MM.1S (cell line): ENCODE measurements at regions not wholly inside any gene's neighbourhood (a gene's known extent, or its start where the extent isn't known, plus 50 kb on each side); places are given as distances from the start of the nearest gene placed in this dataset.
"Not testable (repeated sequence)": the region's sequence is repeated elsewhere in the genome, so short reads cannot be mapped to it uniquely, and the experiment has no call there.

Experiments used
- DNase-seq: peaks from one replicate; pipeline ENCODE4 v3.0.0-alpha.2; 2015
- H2AFZ ChIP-seq: fragments of 300-600 bp; sonication (generic); 2 replicates; pipeline ENCODE4 v1.6.0; 2016; ENCODE audit warnings: antibody characterized with exemption, low read length
- H3F3A ChIP-seq: fragments of 300-600 bp; sonication (generic); 2 replicates; pipeline ENCODE4 v1.6.1; 2016; ENCODE audit warnings: mild to moderate bottlenecking, antibody characterized with exemption, low read length, moderate library complexity, mixed read lengths; ENCODE audit not compliant: insufficient read depth
- H3K27ac ChIP-seq: fragments of 300-600 bp; sonication (generic); 2 replicates; pipeline ENCODE4 v1.5.1; 2016; ENCODE audit warnings: mild to moderate bottlenecking, low read length
- H3K27me3 ChIP-seq: fragments of 300-600 bp; sonication (generic); replicated peaks from 2 replicates; pipeline ENCODE4 v1.6.0; 2016; ENCODE audit warnings: low read length; ENCODE audit not compliant: insufficient read depth
- H3K36me3 ChIP-seq: fragments of 300-600 bp; sonication (generic); replicated peaks from 2 replicates; pipeline ENCODE4 v1.6.1; 2016; ENCODE audit warnings: mild to moderate bottlenecking, low read length, mixed read lengths; ENCODE audit not compliant: insufficient read depth
- H3K4me1 ChIP-seq: fragments of 300-600 bp; sonication (generic); 2 replicates; pipeline ENCODE4 v1.6.1; 2016; ENCODE audit warnings: low read length, mixed read lengths
- H3K4me2 ChIP-seq: fragments of 300-600 bp; sonication (generic); 2 replicates; pipeline ENCODE4 v1.6.0; 2016; ENCODE audit warnings: low read depth, low read length
- H3K4me3 ChIP-seq: fragments of 300-600 bp; sonication (generic); 2 replicates; pipeline ENCODE4 v1.5.1; 2016; ENCODE audit warnings: low read length, mixed read lengths
- H3K79me2 ChIP-seq: fragments of 300-600 bp; sonication (generic); 2 replicates; pipeline ENCODE4 v1.6.1; 2016; ENCODE audit warnings: mixed run types, low read length, mixed read lengths
- H3K9ac ChIP-seq: fragments of 300-600 bp; sonication (generic); 2 replicates; pipeline ENCODE4 v1.6.1; 2016; ENCODE audit warnings: low read length, mixed read lengths
- H3K9me2 ChIP-seq: fragments of 300-600 bp; sonication (generic); replicated peaks from 2 replicates; pipeline ENCODE4 v1.6.1; 2016; ENCODE audit warnings: mild to moderate bottlenecking, low read length, mixed read lengths; ENCODE audit not compliant: insufficient read depth
- H3K9me3 ChIP-seq: fragments of 300-600 bp; sonication (generic); replicated peaks from 2 replicates; pipeline ENCODE4 v1.6.1; 2016; ENCODE audit warnings: mild to moderate bottlenecking, low read length, mixed read lengths; ENCODE audit not compliant: insufficient read depth
- H4K20me1 ChIP-seq: fragments of 300-600 bp; sonication (generic); 2 replicates; pipeline ENCODE4 v1.6.1; 2016; ENCODE audit warnings: mild to moderate bottlenecking, low read length, moderate library complexity, mixed read lengths; ENCODE audit not compliant: insufficient read depth
- EZH2 ChIP-seq: fragments of 300-600 bp; sonication (generic); optimal IDR thresholded peaks from 2 replicates; pipeline ENCODE3; 2017; ENCODE audit warnings: low read depth, mild to moderate bottlenecking, antibody characterized with exemption, low read length, mixed read lengths
- EZH2phosphoT487 ChIP-seq: fragments of 300-600 bp; sonication (generic); IDR thresholded peaks from 2 replicates; pipeline ENCODE4 v1.6.1; 2018; ENCODE audit warnings: antibody characterized with exemption, low read length
- TF ChIP-seq, protein P1 (sequence below): fragments of 300-600 bp; sonication (generic); IDR thresholded peaks from 2 replicates; pipeline ENCODE4 v1.5.1; 2016; ENCODE audit warnings: antibody characterized with exemption, low read length, mixed read lengths

DNA sequence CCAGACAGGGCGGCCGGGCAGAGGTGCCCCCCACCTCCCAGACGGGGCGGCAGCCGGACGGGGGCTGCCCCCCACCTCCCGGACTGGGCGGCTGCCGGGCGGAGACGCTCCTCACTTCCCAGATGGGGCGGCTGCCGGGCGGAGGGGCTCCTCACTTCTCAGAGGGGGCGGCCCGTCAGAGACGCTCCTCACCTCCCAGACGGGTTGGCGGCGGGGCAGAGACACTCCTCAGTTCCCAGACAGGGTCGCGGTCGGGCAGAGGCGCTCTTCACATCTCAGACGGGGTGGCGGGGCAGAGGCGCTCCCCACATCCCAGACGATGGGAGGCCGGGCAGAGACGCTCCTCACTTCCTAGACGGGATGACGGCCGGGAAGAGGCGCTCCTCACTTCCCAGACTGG, 68.5 kb upstream of the GPC4 start:
- not testable (repeated sequence) for H4K20me1 ChIP-seq, H2AFZ ChIP-seq, H3K36me3 ChIP-seq, H3K27me3 ChIP-seq, H3F3A ChIP-seq, H3K9me3 ChIP-seq, H3K4me1 ChIP-seq, H3K27ac ChIP-seq, H3K79me2 ChIP-seq, H3K4me2 ChIP-seq, H3K9ac ChIP-seq, DNase-seq, H3K9me2 ChIP-seq, H3K4me3 ChIP-seq

DNA sequence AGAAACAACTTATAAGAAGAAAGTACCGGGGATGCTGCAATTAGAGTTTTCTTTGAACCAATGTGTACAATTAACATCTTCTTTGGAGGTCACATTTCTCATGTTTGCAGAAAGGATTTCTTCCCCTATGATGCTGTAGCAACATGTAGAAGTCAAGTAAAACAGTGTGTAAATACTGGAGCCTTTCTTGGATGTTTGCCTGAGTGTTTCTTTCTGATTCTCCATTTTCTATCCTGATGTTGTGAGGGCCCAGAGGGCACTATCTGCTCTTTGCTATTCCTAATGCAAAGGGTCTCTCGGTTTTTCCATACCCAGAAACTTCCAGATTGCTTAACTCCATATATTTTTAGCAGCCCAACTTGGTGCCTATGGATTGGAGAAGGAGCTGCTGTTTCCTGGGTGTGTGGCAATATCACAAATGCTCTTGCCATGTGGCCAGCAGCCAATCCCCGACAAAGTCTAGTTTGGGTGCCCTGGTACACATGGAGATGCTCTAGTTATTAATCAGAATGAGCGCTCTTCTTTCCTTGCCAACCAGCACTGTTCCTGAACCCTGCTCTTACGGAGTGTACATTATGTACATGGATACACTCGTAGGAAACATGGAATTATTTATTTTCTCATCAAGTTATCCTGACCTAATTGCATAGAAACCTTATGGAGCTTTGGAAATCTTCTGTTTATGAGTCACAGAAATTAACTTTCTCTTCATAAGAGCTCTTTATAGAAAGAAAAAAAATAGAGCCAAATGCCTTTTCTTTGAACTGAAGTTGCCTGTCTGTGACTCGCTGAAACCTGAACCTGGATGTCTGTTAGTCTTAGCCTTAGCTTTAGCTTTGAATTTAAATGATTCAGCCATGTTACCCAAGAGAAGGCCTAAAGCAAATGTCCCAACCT, 67.0 kb upstream of the GPC4 start:
- Histone ChIP-seq H3K36me3 (no peaks in the 10 kb centered on the region), H3K27ac (no peak overlapping the region), H3K9me2 (no peaks in the 10 kb centered on the region), H3K4me3 (no peak overlapping the region), H3K27me3 (no peaks in the 10 kb centered on the region), H3K4me2 (no peak overlapping the region), H3F3A (no peaks in the 10 kb centered on the region), H3K9me3 (no peaks in the 10 kb centered on the region), H3K4me1 (no peaks in the 10 kb centered on the region), H4K20me1 (no peaks in the 10 kb centered on the region), H3K79me2 (no peaks in the 10 kb centered on the region), H2AFZ (no peak overlapping the region), H3K9ac (no peak overlapping the region)
- TF ChIP-seq, protein P1, sequence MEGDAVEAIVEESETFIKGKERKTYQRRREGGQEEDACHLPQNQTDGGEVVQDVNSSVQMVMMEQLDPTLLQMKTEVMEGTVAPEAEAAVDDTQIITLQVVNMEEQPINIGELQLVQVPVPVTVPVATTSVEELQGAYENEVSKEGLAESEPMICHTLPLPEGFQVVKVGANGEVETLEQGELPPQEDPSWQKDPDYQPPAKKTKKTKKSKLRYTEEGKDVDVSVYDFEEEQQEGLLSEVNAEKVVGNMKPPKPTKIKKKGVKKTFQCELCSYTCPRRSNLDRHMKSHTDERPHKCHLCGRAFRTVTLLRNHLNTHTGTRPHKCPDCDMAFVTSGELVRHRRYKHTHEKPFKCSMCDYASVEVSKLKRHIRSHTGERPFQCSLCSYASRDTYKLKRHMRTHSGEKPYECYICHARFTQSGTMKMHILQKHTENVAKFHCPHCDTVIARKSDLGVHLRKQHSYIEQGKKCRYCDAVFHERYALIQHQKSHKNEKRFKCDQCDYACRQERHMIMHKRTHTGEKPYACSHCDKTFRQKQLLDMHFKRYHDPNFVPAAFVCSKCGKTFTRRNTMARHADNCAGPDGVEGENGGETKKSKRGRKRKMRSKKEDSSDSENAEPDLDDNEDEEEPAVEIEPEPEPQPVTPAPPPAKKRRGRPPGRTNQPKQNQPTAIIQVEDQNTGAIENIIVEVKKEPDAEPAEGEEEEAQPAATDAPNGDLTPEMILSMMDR = no peak
- no peak for TF ChIP-seq EZH2
- no peak for TF ChIP-seq EZH2phosphoT487
- DNase-seq = no peak

DNA sequence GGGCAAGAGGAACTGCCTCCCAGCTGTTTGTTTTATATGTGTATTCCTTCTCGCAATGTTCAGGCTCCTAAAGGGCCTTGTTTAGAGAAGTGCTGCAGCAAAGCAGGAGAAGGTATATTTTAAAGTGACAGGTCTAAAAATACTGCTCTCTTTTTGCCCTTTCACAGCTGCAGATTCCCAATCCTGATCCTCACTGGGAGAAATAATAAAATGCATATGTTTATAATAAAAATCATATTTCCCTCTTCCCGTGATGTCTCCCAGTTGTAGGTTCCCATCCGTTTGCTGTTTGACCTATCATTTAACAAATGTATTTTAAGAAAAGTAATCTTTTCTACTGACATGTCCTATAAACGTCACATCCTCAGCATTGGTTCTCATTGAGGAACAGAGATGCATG, 62.7 kb upstream of the GPC4 start:
- H3K79me2 ChIP-seq = no peaks in the 10 kb centered on the region
- no peak overlapping the region for H2AFZ ChIP-seq
- no peaks in the 10 kb centered on the region for H3F3A ChIP-seq
- TF ChIP-seq EZH2phosphoT487 (no peak), EZH2 (no peak)
- TF ChIP-seq, protein P1 = no peak
- H3K9me2 ChIP-seq = no peaks in the 10 kb centered on the region
- no peaks in the 10 kb centered on the region for H3K4me1 ChIP-seq
- H3K9ac ChIP-seq = no peak overlapping the region
- DNase-seq = no peak
- H3K27ac ChIP-seq = no peak overlapping the region
- H3K4me3 ChIP-seq = no peak overlapping the region
- H3K27me3 ChIP-seq = no peaks in the 10 kb centered on the region
- H3K36me3 ChIP-seq = no peaks in the 10 kb centered on the region
- no peaks in the 10 kb centered on the region for H3K9me3 ChIP-seq
- H4K20me1 ChIP-seq = no peaks in the 10 kb centered on the region
- no peak overlapping the region for H3K4me2 ChIP-seq

DNA sequence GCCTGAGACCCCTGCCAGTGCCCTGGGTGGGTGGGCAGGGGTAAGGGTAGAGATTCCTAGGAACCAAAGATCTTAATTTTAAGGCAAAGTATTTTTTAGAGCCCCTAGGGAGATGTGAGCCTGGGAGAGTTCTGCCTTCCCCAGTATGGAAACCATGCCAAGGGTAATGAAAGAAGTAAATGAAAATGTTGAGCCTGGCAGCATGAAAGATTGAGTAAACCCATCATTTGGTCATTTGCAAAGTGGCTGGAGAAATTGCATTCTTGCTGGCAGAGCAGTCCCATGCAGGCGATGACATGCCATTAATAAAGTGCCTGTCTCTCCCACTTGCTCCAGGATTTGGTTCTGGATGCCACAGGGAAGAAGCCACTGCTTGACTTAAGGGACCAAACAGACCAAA, 60.7 kb upstream of the GPC4 start:
- no peak for TF ChIP-seq EZH2
- TF ChIP-seq, protein P1 = no peak
- no peak for TF ChIP-seq EZH2phosphoT487
- H3K9me2 ChIP-seq = no peaks in the 10 kb centered on the region

More for the DNA sequence above, 60.7 kb upstream of the GPC4 start:
- H3K27ac ChIP-seq = no peak overlapping the region
- no peak overlapping the region for H3K4me3 ChIP-seq
- no peaks in the 10 kb centered on the region for H3K4me1 ChIP-seq
- H3K4me2 ChIP-seq = no peak overlapping the region
- no peaks in the 10 kb centered on the region for H3K79me2 ChIP-seq
- H3F3A ChIP-seq = no peaks in the 10 kb centered on the region
- DNase-seq = no peak
- H3K36me3 ChIP-seq = no peaks in the 10 kb centered on the region
- H3K9me3 ChIP-seq = no peaks in the 10 kb centered on the region
- no peak overlapping the region for H2AFZ ChIP-seq
- no peak overlapping the region for H3K9ac ChIP-seq
- no peaks in the 10 kb centered on the region for H3K27me3 ChIP-seq
- H4K20me1 ChIP-seq = no peaks in the 10 kb centered on the region
